ENCODE measurements at regions not wholly inside any gene's neighbourhood (a gene's known extent, or its start where the extent isn't known, plus 50 kb on each side); places are given as distances from the start of the nearest gene placed in this dataset.

- no peak for DNase-seq (ENCODE audit: low read depth)
- TF ChIP-seq CTCF (conservative IDR thresholded peaks at IDR 0.05; ENCODE audit: low read depth, low read length), result no peak
- no peak overlapping the region for H3K4me3 ChIP-seq (ENCODE audit: low read depth, low read length)
Observed at GRCh38 chr2:11922294-11922693, 175.9 kb downstream of the LPIN1 start.

- no peak overlapping the region for H3K4me3 ChIP-seq (ENCODE audit: low read depth, low read length)
- TF ChIP-seq CTCF (conservative IDR thresholded peaks at IDR 0.05; ENCODE audit: low read depth, low read length), result no peak
- no peak for DNase-seq (ENCODE audit: low read depth)
Observed at GRCh38 chr2:11923935-11924334, 177.5 kb downstream of the LPIN1 start.

GRCh38 chr2:11925295-11926066 lies 179.0 kb downstream of the LPIN1 start:
- TF ChIP-seq CTCF (conservative IDR thresholded peaks at IDR 0.05; ENCODE audit: low read depth, low read length), result no peak
- no peak overlapping the region for H3K4me3 ChIP-seq (ENCODE audit: low read depth, low read length)
- no peak for DNase-seq (ENCODE audit: low read depth)

GRCh38 chr2:11930211-11930761 lies 183.9 kb downstream of the LPIN1 start:
- DNase-seq (ENCODE audit: low read depth), result peak; percentile 46
- no peak for TF ChIP-seq CTCF (conservative IDR thresholded peaks at IDR 0.05; ENCODE audit: low read depth, low read length)
- H3K4me3 ChIP-seq (ENCODE audit: low read depth, low read length), result no peak overlapping the region

GRCh38 chr2:11932048-11932512 lies 185.6 kb downstream of the LPIN1 start:
- TF ChIP-seq CTCF (conservative IDR thresholded peaks at IDR 0.05; ENCODE audit: low read depth, low read length), result no peak
- no peak overlapping the region for H3K4me3 ChIP-seq (ENCODE audit: low read depth, low read length)
- DNase-seq (ENCODE audit: low read depth), result no peak

- peak; percentile 35 for DNase-seq (ENCODE audit: low read depth)
- TF ChIP-seq CTCF (conservative IDR thresholded peaks at IDR 0.05; ENCODE audit: low read depth, low read length), result no peak
- H3K4me3 ChIP-seq (ENCODE audit: low read depth, low read length), result no peak overlapping the region
Observed at GRCh38 chr2:11932962-11933361, 186.5 kb downstream of the LPIN1 start.

GRCh38 chr2:11933854-11934253 lies 187.4 kb downstream of the LPIN1 start:
- no peak for TF ChIP-seq CTCF (conservative IDR thresholded peaks at IDR 0.05; ENCODE audit: low read depth, low read length)
- no peak for DNase-seq (ENCODE audit: low read depth)
- no peak overlapping the region for H3K4me3 ChIP-seq (ENCODE audit: low read depth, low read length)

Measured in choroid plexus epithelial cell (primary cell).